ENCODE measurements at regions not wholly inside any gene's neighbourhood (a gene's known extent, or its start where the extent isn't known, plus 50 kb on each side); places are given as distances from the start of the nearest gene placed in this dataset.

GRCh38 chr10:33681595-33681994 is 347.1 kb upstream of the NRP1 start:
- in situ Hi-C loops (cut with MboI), result no loop called here
- WGBS, 2 experiments (ENCODE audit: low coverage in 1 of 2, low lambda C conversion rate in 2 of 2, missing lambda C conversion rate in 2 of 2), result 92 to 94% methylated on average over 1 of the region's 1 CpG
- H3K36me3 ChIP-seq (ENCODE audit: low read depth), result no peaks in the 10 kb centered on the region

DNA sequence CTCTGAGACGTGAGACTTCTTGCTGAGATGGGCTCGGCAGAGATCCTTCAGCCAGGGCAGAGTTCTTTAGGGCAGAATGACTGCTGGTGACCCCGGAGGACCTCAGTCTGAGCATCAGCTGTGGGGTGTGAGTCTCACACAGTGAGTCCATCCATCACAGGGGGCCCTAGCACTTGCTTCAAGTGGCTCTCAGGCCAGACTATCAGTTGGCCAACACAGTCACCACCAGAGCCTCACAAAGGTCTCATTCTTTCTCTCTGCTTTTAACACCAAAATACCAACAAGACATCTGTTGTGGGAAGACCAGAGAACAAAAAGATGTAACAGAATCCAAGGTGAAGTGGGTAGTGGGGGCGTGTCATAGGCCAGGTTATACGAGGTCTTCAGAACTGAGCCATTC is 345.6 kb upstream of the NRP1 start:
- H3K36me3 ChIP-seq (ENCODE audit: low read depth), result no peaks in the 10 kb centered on the region
- 65 to 68% methylated on average over 5 of the region's 5 CpGs for WGBS, 2 experiments (ENCODE audit: low coverage in 1 of 2, low lambda C conversion rate in 2 of 2, missing lambda C conversion rate in 2 of 2)
- in situ Hi-C loops (cut with MboI), result no loop called here
- no peak overlapping the region for H3K4me3 ChIP-seq
- no peak for TF ChIP-seq EZH2phosphoT487 (IDR thresholded peaks at IDR 0.05; ENCODE audit: insufficient read depth, low read depth)
- DNase-seq, result no peak
- H3F3A ChIP-seq (ENCODE audit: insufficient read depth), result no peaks in the 10 kb centered on the region
- H4K20me1 ChIP-seq (ENCODE audit: insufficient read depth), result no peaks in the 10 kb centered on the region
- no peaks in the 10 kb centered on the region for H3K27me3 ChIP-seq (replicated peaks; ENCODE audit: insufficient read depth)
- no peaks in the 10 kb centered on the region for H3K79me2 ChIP-seq (ENCODE audit: insufficient read depth)
- no peak overlapping the region for H3K27ac ChIP-seq
- H3K9me2 ChIP-seq (ENCODE audit: insufficient read depth), result no peaks in the 10 kb centered on the region
- H2AFZ ChIP-seq, result no peak overlapping the region
- H3K9ac ChIP-seq, result no peak overlapping the region
- H3K4me2 ChIP-seq (ENCODE audit: unreplicated experiment), result no peak overlapping the region
- H3K4me1 ChIP-seq (ENCODE audit: insufficient read depth), result peaks cover 6% of the 10 kb centered on the region
- H3K9me3 ChIP-seq (ENCODE audit: low read depth), result no peaks in the 10 kb centered on the region

More at GRCh38 chr10:33681595-33681994, 347.1 kb upstream of the NRP1 start:
- Histone ChIP-seq H3K79me2 (ENCODE audit: insufficient read depth) (no peaks in the 10 kb centered on the region), H3K27ac (no peak overlapping the region), H3K9me3 (ENCODE audit: low read depth) (no peaks in the 10 kb centered on the region), H3K4me3 (no peak overlapping the region), H2AFZ (no peak overlapping the region), H3K9ac (no peak overlapping the region), H3K27me3 (replicated peaks; ENCODE audit: insufficient read depth) (no peaks in the 10 kb centered on the region), H3K9me2 (ENCODE audit: insufficient read depth) (no peaks in the 10 kb centered on the region), H3F3A (ENCODE audit: insufficient read depth) (no peaks in the 10 kb centered on the region), H3K4me2 (ENCODE audit: unreplicated experiment) (no peak overlapping the region), H3K4me1 (ENCODE audit: insufficient read depth) (peaks cover 6% of the 10 kb centered on the region), H4K20me1 (ENCODE audit: insufficient read depth) (no peaks in the 10 kb centered on the region)
- no peak for DNase-seq
- no peak for TF ChIP-seq EZH2phosphoT487 (IDR thresholded peaks at IDR 0.05; ENCODE audit: insufficient read depth, low read depth)
- TF ChIP-seq EZH2 (IDR thresholded peaks at IDR 0.05; ENCODE audit: insufficient read depth, poor library complexity, severe bottlenecking), result no peak

DNA sequence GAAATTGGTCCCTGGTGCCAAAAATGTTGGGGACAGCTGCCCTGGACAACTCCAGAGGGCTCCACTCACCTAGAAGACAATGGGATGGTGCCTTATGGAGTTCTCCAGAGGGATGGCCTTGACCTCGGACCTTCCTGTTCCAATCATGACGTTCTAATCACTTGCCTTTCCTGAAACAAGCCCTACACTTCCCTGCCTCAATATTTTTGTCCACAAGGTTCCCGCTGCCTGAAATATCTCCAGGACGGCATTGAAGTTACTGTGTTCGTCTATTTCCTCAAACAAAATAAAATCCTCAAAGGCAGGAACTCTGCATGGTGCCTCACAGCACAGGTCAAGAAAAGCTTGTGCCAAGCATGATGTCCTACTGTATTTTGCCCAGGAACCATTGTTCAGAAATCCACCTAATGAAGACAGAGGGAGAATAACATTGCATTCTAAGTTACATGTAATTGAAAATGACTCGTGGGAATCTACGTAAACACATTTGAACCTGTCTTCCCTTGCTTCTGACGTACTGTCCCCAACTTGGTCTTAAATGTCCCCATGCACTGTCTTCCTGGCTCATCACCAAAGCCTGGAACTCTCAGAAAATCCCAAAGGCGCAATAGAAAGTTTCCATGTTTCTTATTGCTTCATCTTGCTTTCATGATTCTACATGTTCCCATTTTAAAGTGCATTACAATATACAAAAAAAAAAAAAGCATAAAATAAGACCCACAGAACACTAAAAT is 342.3 kb upstream of the NRP1 start:
- WGBS, 2 experiments (ENCODE audit: low coverage in 1 of 2, low lambda C conversion rate in 2 of 2, missing lambda C conversion rate in 2 of 2), result 90 to 93% methylated on average over 9 of the region's 9 CpGs
- no peak overlapping the region for H3K4me2 ChIP-seq (ENCODE audit: unreplicated experiment)
- TF ChIP-seq EZH2phosphoT487 (IDR thresholded peaks at IDR 0.05; ENCODE audit: insufficient read depth, low read depth), result no peak
- no peak for TF ChIP-seq EZH2 (IDR thresholded peaks at IDR 0.05; ENCODE audit: insufficient read depth, poor library complexity, severe bottlenecking)
- H3K36me3 ChIP-seq (ENCODE audit: low read depth), result no peaks in the 10 kb centered on the region
- in situ Hi-C loops (cut with MboI), result no loop called here
- no peak overlapping the region for H3K9ac ChIP-seq
- no peaks in the 10 kb centered on the region for H3K9me3 ChIP-seq (ENCODE audit: low read depth)
- no peaks in the 10 kb centered on the region for H4K20me1 ChIP-seq (ENCODE audit: insufficient read depth)
- H3K9me2 ChIP-seq (ENCODE audit: insufficient read depth), result no peaks in the 10 kb centered on the region
- no peak overlapping the region for H3K4me3 ChIP-seq
- H3K79me2 ChIP-seq (ENCODE audit: insufficient read depth), result no peaks in the 10 kb centered on the region
- H2AFZ ChIP-seq, result no peak overlapping the region
- no peaks in the 10 kb centered on the region for H3K27me3 ChIP-seq (replicated peaks; ENCODE audit: insufficient read depth)
- DNase-seq, result no peak
- no peaks in the 10 kb centered on the region for H3F3A ChIP-seq (ENCODE audit: insufficient read depth)
- no peaks in the 10 kb centered on the region for H3K4me1 ChIP-seq (ENCODE audit: insufficient read depth)
- H3K27ac ChIP-seq, result no peak overlapping the region

DNA sequence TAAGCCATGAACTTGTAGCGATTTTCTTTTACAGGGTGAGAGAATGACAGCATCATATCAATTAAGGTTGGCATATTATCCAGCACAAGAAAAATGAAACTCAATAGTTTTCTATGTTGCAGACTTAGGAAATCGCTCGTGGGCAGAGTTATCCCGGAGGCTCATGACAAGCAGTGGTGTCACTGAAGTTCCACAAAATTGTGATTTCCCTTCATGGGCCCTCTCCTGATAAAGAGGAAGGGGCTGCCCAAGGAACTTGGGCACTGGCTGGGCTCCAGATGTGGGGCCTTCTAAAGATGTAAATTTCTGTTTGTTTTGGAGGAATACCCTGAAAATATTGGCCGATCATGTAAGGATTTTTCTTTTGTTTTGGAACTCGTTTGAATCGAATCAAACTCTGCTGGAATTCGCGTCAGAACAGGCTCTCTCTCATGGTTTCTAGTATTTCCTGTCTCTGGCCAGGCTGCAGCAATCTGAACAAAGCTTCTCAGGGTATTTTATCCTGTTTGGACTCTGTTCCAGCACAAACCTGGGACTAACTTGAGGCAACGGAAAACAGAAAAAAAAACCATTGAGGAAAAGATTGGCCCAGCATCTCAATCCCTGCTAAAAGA is 340.6 kb upstream of the NRP1 start:
- Histone ChIP-seq H3K79me2 (ENCODE audit: insufficient read depth) (no peaks in the 10 kb centered on the region), H3K27ac (no peak overlapping the region), H3K4me1 (ENCODE audit: insufficient read depth) (no peaks in the 10 kb centered on the region), H3K27me3 (replicated peaks; ENCODE audit: insufficient read depth) (no peaks in the 10 kb centered on the region), H3K9me2 (ENCODE audit: insufficient read depth) (no peaks in the 10 kb centered on the region), H3K4me2 (ENCODE audit: unreplicated experiment) (no peak overlapping the region), H3K4me3 (no peak overlapping the region), H3K9me3 (ENCODE audit: low read depth) (no peaks in the 10 kb centered on the region), H3F3A (ENCODE audit: insufficient read depth) (no peaks in the 10 kb centered on the region), H2AFZ (no peak overlapping the region), H4K20me1 (ENCODE audit: insufficient read depth) (no peaks in the 10 kb centered on the region), H3K36me3 (ENCODE audit: low read depth) (no peaks in the 10 kb centered on the region), H3K9ac (no peak overlapping the region)
- in situ Hi-C loops (cut with MboI), result no loop called here
- TF ChIP-seq EZH2 (IDR thresholded peaks at IDR 0.05; ENCODE audit: insufficient read depth, poor library complexity, severe bottlenecking), result no peak
- no peak for TF ChIP-seq EZH2phosphoT487 (IDR thresholded peaks at IDR 0.05; ENCODE audit: insufficient read depth, low read depth)
- 87 to 94% methylated on average over 10 of the region's 10 CpGs for WGBS, 2 experiments (ENCODE audit: low coverage in 1 of 2, low lambda C conversion rate in 2 of 2, missing lambda C conversion rate in 2 of 2)
- no peak for DNase-seq
